OCI-LY1 (cell line): ENCODE measurements at regions not wholly inside any gene's neighbourhood (a gene's known extent, or its start where the extent isn't known, plus 50 kb on each side); places are given as distances from the start of the nearest gene placed in this dataset.

Source experiments
- CTCF ChIP-seq: fragments of 200-600 bp; sonication (generic), shearing (Covaris generic); IDR thresholded peaks from 2 replicates; pipeline ENCODE4 v1.5.1; 2017; ENCODE audit warnings: mild to moderate bottlenecking, antibody characterized with exemption, low read length, moderate library complexity, mixed read lengths
- EZH2 ChIP-seq: fragments of 200-600 bp; sonication (generic), shearing (Covaris generic); IDR thresholded peaks from 2 replicates; pipeline ENCODE4 v1.8.0; 2017; ENCODE audit warnings: borderline replicate concordance, mixed run types, mild to moderate bottlenecking, antibody characterized with exemption, low read length, moderate library complexity, mixed read lengths

DNA sequence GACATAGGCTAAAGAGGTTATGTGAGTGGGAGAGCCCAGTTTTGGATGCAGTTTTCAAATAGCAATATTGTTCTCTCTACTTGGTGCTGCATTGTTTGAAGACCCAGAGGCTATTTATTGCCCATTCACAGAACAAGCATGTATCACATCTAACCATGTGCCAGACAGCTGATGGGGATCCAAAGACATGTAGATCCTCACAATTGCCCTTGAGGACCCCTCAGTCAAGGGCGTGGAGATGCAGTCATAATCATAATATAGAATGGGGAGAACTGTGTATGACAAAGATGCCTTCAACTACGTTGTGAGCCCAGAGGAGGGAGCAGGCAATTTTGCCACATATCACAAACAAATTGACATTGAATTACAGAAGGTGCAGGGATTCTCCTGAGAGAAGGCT is 70.5 kb downstream of the NHLRC3 start:
- TF ChIP-seq CTCF (no peak), EZH2 (no peak)
